ENCODE measurements at regions not wholly inside any gene's neighbourhood (a gene's known extent, or its start where the extent isn't known, plus 50 kb on each side); places are given as distances from the start of the nearest gene placed in this dataset.

DNA sequence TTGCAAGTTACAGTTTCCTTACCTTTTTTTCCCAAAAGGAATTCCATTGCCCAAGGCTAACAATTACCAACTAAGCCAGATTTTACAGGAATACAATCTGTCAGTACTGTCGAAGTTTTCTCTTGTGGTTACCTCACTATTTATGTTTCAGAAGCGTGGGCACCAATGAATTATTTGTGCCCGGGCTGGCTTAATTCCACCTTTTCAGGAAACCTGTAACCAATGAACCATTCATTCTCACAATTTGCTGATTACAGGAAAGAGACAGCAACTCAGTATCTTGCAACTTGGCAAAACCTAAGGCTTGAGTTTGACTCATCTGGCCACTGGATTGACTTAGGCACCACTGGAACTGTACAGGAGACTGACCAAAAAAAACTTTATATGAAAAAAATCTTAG, 485.6 kb downstream of the INHBA start:
- TF ChIP-seq, protein P1, sequence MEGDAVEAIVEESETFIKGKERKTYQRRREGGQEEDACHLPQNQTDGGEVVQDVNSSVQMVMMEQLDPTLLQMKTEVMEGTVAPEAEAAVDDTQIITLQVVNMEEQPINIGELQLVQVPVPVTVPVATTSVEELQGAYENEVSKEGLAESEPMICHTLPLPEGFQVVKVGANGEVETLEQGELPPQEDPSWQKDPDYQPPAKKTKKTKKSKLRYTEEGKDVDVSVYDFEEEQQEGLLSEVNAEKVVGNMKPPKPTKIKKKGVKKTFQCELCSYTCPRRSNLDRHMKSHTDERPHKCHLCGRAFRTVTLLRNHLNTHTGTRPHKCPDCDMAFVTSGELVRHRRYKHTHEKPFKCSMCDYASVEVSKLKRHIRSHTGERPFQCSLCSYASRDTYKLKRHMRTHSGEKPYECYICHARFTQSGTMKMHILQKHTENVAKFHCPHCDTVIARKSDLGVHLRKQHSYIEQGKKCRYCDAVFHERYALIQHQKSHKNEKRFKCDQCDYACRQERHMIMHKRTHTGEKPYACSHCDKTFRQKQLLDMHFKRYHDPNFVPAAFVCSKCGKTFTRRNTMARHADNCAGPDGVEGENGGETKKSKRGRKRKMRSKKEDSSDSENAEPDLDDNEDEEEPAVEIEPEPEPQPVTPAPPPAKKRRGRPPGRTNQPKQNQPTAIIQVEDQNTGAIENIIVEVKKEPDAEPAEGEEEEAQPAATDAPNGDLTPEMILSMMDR (conservative IDR thresholded peaks at IDR 0.05; ENCODE audit: low read length) = no peak
- no peak for TF ChIP-seq EZH2phosphoT487 (IDR thresholded peaks at IDR 0.05; ENCODE audit: borderline replicate concordance)
